ENCODE measurements at regions not wholly inside any gene's neighbourhood (a gene's known extent, or its start where the extent isn't known, plus 50 kb on each side); places are given as distances from the start of the nearest gene placed in this dataset.
A peak's percentile ranks its signal among the peaks of the same experiment; 100 is the strongest.

DNA sequence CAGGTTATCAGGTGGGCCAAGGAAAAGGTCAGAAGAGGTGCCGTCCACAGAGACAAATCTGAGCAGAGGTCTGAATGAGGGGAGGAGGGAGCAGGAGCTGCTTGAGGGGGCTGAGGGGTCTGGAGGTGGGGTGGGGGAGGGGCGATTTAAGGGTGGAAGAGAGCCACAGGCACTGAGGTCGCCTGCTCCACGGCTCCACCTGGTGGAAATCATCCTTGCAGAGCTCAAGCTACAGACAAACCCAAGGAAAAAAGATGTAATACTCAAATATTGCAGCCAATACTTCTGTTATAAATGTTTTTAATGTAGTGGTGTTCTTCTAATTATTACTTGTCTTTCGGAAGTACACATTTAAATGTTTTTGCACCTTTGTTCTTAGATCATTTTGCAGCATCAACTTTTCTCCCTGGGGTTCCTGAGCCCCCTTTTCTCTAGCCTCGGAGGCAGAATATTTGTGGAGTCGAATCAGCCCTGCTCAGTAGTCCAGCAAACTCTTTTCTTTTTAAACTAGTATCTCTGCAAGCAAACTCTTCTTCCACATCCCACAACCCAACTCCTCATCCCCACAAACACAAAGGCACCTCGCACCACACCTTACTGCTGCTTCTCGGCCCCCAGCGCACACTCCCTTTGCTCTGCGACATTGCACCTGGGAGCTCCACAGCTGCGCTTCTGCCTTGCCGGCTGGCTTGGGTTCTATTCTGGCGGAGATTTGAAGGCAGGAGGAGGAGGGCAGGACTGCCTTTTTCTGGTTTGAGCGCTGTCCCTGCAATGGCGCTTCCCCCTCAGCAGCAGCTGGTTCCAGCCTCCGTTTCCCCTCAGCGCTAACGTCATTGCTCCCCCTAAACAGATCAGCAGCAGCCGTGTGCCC, 51.0 kb upstream of the TFAP2A start:
- DNase-seq: peak; percentile 19

Data from suppressor macrophage treated with lipopolysaccharide for 4 hours (primary cell).